ENCODE measurements at regions not wholly inside any gene's neighbourhood (a gene's known extent, or its start where the extent isn't known, plus 50 kb on each side); places are given as distances from the start of the nearest gene placed in this dataset.

DNA sequence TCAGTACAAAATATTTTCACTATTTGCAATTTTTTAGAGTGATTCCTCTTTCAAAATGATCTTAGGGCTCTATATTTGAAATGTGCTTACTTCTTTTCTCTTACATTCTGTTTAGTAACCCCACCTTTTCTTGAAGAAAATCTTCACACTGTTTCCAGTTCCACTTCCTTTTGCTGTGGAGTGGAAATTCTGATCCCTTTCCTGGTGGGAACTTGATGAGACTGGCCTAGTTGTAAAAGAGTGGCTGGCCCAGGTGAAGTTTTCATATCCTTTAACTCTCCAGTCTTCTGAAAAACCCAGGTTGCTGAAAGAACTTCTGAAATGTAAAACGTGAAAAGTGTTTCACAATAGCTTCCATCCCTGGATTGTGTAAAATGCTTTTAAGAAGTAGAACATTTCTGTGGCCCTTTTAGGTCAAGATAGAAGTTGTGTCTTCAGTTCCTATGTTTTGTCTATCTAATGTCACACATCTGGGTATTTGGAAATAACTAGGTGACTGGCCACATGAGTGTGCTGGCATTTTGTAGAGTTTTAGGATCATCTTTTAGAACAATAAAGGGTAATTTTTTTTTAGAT, 84.8 kb upstream of the LRIG1 start:
- Mint-ChIP-seq H3K27ac (no peak overlapping the region), H3K27me3 (ENCODE audit: insufficient read depth) (peaks cover 16% of the 10 kb centered on the region), H3K4me3 (no peak overlapping the region), H3K9me3 (no peaks in the 10 kb centered on the region), H3K36me3 (ENCODE audit: low read depth) (no peaks in the 10 kb centered on the region), H3K4me1 (ENCODE audit: low read depth) (peaks cover 7% of the 10 kb centered on the region; the same call in 1 of the 2 replicates)
- TF ChIP-seq, protein P1, sequence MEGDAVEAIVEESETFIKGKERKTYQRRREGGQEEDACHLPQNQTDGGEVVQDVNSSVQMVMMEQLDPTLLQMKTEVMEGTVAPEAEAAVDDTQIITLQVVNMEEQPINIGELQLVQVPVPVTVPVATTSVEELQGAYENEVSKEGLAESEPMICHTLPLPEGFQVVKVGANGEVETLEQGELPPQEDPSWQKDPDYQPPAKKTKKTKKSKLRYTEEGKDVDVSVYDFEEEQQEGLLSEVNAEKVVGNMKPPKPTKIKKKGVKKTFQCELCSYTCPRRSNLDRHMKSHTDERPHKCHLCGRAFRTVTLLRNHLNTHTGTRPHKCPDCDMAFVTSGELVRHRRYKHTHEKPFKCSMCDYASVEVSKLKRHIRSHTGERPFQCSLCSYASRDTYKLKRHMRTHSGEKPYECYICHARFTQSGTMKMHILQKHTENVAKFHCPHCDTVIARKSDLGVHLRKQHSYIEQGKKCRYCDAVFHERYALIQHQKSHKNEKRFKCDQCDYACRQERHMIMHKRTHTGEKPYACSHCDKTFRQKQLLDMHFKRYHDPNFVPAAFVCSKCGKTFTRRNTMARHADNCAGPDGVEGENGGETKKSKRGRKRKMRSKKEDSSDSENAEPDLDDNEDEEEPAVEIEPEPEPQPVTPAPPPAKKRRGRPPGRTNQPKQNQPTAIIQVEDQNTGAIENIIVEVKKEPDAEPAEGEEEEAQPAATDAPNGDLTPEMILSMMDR (IDR thresholded peaks at IDR 0.05), result no peak
- no peak for DNase-seq

GRCh38 chr3:66586853-66587252, 86.0 kb upstream of the LRIG1 start:
- Mint-ChIP-seq H3K4me1 (ENCODE audit: low read depth) (peaks cover 7% of the 10 kb centered on the region; the same call in 1 of the 2 replicates), H3K27ac (no peak overlapping the region), H3K4me3 (no peak overlapping the region), H3K27me3 (ENCODE audit: insufficient read depth) (peaks cover 10% of the 10 kb centered on the region), H3K36me3 (ENCODE audit: low read depth) (no peaks in the 10 kb centered on the region), H3K9me3 (no peaks in the 10 kb centered on the region)
- DNase-seq, result no peak
- TF ChIP-seq, protein P1 (IDR thresholded peaks at IDR 0.05), result no peak

- no peak for DNase-seq
- H3K36me3 Mint-ChIP-seq (ENCODE audit: low read depth), result no peaks in the 10 kb centered on the region
- TF ChIP-seq, protein P1 (IDR thresholded peaks at IDR 0.05), result no peak
- peaks cover 7% of the 10 kb centered on the region for H3K27me3 Mint-ChIP-seq (ENCODE audit: insufficient read depth)
- peaks cover 7% of the 10 kb centered on the region; the same call in 1 of the 2 replicates for H3K4me1 Mint-ChIP-seq (ENCODE audit: low read depth)
- H3K9me3 Mint-ChIP-seq, result no peaks in the 10 kb centered on the region
- no peak overlapping the region for H3K27ac Mint-ChIP-seq
- no peak overlapping the region for H3K4me3 Mint-ChIP-seq
These were observed 87.6 kb upstream of the LRIG1 start for GRCh38 chr3:66588340-66588847.

- Mint-ChIP-seq H3K36me3 (ENCODE audit: low read depth) (no peaks in the 10 kb centered on the region), H3K27ac (no peak overlapping the region), H3K27me3 (ENCODE audit: insufficient read depth) (peaks cover 2% of the 10 kb centered on the region; the same call in 1 of the 2 replicates), H3K4me1 (ENCODE audit: low read depth) (peaks cover 17% of the 10 kb centered on the region), H3K4me3 (no peak overlapping the region), H3K9me3 (no peaks in the 10 kb centered on the region)
- TF ChIP-seq, protein P1 (IDR thresholded peaks at IDR 0.05), result no peak
- no peak for DNase-seq
These were observed 91.4 kb upstream of the LRIG1 start for GRCh38 chr3:66592016-66592761.

DNA sequence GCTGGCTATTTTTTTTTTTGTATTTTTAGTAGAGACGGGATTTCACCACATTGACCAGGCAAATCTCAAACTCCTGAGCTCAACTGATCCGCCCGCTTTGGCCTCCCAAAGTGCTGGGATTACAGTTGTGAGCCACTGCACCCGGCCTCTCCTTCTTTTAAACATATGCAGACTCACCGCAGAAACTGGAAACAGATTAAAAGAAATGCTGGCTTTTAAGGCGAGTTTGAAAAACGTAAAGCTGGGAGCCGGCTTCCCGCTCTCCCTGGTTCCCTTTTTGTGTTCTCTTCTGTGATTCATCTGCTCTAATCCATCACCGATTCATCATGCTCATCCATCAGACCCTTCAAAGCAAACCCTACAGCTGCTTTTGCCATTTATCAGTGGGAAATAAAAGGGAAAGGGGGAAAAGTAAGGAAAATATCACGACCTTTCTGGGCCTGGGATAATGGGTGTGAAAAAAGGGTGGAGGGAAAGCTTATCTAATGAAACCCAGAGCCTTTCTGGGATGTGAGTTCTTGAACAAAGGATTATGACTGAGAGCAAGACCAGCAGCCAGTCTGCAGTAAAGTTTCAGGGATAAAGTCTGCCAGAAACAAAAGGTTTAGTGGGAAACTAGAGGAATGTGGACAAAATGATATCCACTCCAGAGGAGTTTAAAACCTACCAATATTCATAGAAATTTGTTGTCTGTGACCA, 92.3 kb upstream of the LRIG1 start:
- Mint-ChIP-seq H3K36me3 (ENCODE audit: low read depth) (no peaks in the 10 kb centered on the region), H3K9me3 (no peaks in the 10 kb centered on the region), H3K27ac (no peak overlapping the region), H3K4me1 (ENCODE audit: low read depth) (peaks cover 17% of the 10 kb centered on the region), H3K4me3 (no peak overlapping the region), H3K27me3 (ENCODE audit: insufficient read depth) (peaks cover 2% of the 10 kb centered on the region; the same call in 1 of the 2 replicates)
- no peak for DNase-seq
- TF ChIP-seq, protein P1 (IDR thresholded peaks at IDR 0.05), result no peak
